GM04504 (cell line): ENCODE measurements at regions not wholly inside any gene's neighbourhood (a gene's known extent, or its start where the extent isn't known, plus 50 kb on each side); places are given as distances from the start of the nearest gene placed in this dataset.
"Not testable (repeated sequence)": the region's sequence is repeated elsewhere in the genome, so short reads cannot be mapped to it uniquely, and the experiment has no call there.

ENCODE experiments used
- DNase-seq: peaks from one replicate; pipeline ENCODE4 v3.0.0-alpha.2; 2012; ENCODE audit warnings: low read depth

DNA sequence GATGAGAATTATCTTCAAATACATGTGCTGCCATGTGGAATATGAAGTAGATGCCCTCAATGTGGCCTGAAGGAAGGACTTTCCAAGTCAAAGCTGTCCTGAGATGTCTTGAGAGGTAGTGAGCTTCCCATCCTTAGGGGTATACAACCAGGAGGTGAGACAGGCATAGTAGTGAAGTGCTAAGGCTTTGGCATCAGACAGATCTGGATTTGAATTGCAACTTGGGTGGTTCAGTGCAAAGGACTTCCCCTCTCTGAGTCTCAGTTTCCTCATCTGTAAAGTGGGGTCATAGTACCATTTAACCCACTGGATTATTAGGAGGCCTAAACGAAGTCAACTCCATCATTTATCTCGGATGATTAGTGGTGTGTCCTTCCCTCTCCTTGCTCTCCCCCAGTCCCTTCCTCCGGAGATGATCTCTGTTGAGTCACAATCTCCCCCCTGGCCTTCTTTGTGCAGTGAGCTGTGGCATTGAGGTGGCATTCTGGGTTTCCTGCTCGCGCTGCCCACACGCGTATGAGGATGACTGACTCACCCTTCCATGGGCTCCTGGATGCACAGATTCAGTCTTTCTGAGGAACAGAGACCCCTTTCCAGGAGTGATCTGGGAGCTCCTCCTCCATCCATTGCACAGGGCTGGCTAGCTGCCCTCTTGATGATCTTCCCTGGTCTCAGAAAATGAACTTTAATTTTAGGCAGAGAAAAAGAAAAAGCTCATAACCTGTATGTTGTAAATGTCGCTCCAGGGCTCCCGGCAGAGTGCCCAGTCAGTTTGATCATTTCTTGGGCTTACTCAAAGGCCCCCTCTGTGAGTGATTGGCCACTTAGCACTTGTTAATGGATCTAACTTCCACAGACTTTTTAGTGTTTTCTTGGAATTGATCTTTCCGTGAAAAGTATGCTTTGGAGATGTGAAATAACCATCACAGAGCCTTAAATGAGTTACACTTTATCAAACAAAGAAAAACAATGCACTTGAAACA is 354.6 kb downstream of the PTPRU start:
- no peak for DNase-seq

DNA sequence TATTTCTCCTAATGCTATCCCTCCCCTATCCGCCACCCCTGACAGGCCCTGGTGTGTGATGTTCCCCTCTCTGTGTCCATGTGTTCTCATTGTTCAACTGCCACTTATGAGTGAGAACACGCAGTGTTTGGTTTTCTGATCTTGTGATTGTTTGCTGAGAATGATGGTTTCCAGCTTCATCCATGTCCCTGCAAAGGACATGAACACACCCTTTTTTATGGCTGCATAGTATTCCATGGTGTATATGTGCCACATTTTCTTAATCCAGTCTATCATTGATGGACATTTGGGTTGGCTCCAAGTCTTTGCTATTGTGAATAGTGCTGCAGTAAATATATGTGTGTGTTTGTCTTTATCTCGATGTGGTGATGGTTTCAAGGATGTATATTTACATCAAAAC is 353.4 kb downstream of the PTPRU start:
- DNase-seq: not testable (repeated sequence)

- DNase-seq: no peak
These were observed 350.8 kb downstream of the PTPRU start for GRCh38 chr1:29586991-29587745.

- DNase-seq: no peak
These were observed 349.9 kb downstream of the PTPRU start for GRCh38 chr1:29586215-29586614.

DNA sequence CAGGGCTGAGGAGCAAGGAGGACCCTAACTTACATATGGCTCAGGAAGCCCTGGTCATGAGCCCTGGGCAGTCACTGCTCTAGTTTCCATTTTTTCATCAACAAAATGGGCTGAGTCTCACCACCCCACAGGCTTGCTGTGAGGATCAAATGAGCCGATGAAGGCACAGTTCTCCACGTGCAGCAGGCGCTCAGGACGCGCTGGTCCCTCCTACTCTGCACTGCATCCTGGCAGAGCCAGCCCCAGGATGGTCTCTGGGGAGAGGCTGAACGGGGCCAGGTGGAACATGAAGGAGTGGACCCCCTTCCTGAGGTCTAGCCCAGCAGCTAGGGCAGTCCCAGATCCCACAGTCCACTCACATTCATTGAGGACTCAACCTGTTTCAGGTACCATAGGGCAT is 349.3 kb downstream of the PTPRU start:
- DNase-seq: no peak

GRCh38 chr1:29585201-29585600 is 348.9 kb downstream of the PTPRU start:
- no peak for DNase-seq

GRCh38 chr1:29584776-29585175 is 348.5 kb downstream of the PTPRU start:
- DNase-seq: no peak

DNA sequence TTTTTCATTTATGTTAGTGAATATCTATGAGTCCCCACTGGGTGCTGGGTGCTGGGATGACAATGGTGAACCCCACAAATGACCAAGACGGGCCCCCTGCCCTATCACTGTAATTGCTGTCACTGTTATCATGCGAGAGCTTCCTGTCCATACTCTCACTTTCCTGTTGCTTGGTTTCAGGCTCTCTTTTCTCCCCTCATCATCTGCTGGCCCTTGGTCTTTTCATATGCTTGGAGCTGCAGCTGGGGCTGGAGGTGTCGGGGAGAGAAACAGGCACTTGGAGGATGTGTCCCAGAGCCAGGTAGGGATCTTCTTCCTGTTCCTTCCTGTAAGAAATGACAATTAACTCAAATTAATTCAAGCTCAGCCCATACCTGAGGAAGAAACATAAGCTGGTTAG is 348.0 kb downstream of the PTPRU start:
- no peak for DNase-seq

- DNase-seq: no peak
These were observed 347.4 kb downstream of the PTPRU start for GRCh38 chr1:29583727-29584126.

DNA sequence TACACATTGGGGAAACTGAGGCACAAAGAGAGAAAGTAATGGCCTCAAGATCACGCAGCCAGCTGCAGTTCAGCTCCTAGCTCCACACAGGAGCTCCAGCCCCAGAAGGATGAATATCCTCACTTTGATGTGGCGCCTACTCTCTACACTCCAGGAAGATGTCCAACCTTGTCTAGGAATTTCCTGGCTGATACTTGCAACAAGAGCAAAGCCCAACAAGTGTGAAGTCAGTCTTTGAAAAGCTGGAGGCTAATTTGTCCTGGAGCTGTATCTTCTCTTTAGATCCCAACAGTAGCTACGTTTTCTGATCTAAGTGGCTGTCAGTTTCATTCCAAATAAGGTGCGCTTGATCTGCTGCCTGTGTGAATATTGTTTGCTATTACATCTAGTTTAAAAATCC is 344.9 kb downstream of the PTPRU start:
- no peak for DNase-seq

- no peak for DNase-seq
These were observed 343.6 kb downstream of the PTPRU start for GRCh38 chr1:29579821-29580425.

- DNase-seq: no peak
These were observed 341.2 kb downstream of the PTPRU start for GRCh38 chr1:29577512-29577911.

DNA sequence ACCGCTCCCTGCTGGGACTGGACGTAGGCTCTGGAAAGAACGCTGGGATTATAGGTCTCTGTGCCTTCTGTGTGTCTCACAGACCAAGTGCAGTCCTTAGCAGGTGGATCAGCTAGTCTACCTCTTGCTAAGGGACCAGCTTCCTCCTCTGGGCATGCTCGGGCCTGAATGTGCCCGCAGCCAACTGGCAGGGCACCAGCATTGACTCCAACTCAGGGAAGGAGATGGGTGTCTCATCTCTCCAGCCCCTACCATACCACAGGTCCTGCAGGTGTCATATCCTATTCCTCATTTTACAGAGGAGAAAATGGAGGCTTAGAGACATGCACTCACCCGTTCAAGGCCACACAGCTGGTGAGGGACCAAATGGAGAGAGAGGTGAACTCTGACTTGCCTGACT is 340.2 kb downstream of the PTPRU start:
- no peak for DNase-seq

DNA sequence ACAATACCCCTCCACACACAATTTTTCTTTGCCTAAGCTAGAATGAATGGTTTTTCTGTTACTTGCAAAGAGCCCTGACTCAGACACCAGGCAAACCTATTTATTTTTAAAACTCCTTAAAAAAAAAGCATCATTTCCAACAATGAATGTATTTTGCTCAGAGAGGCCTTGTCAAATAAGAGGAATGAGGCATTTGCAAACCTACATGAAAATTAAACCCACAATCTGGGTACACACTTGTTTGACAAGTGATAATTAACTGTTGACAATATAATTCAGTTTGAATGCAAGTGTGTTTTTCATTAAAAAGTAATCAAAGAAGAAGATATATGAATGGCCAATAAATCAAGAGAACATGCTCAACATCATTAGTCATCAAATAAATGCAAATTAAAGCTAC is 339.5 kb downstream of the PTPRU start:
- DNase-seq: no peak

DNA sequence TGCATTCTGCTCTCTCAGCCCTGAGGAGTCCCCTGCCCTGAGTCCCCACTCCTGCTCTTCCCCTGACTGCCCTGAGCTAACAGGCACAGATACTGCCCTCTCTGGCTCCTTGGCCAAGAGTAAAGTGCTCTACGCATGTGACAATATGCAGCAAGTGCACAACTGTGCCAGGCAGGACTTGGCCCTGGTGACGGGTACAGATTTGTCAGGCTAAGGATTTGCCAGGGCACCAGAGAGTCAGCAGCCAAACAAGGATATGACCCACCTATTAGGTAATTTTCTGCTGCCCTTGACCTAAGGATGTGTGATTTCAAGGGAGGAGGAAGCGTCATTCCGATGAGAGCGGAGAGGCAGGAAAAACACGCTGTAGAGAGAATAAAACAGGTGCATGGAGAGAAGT is 339.0 kb downstream of the PTPRU start:
- DNase-seq: no peak

DNA sequence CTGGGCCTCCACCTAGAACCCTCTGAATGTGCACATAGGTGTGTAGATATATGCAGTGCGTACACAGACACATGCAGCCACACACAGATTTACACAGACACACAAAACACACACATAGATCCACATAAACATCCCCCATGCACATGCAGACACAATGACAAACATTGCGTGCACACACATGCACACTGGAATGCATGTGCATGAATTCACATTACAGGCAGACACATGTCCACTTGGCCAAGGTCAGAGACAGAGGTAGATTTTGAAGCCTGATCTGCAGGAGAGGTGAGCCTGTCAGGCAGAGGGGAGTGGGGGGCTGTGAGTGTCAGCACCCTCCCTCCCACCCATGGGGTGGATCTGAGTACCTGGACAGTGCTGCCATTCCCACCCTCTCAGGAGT is 338.5 kb downstream of the PTPRU start:
- DNase-seq: no peak

GRCh38 chr1:29569971-29570634 is 333.8 kb downstream of the PTPRU start:
- DNase-seq: peak; percentile 43

- DNase-seq: no peak
These were observed 330.9 kb downstream of the PTPRU start for GRCh38 chr1:29567257-29567656.

DNA sequence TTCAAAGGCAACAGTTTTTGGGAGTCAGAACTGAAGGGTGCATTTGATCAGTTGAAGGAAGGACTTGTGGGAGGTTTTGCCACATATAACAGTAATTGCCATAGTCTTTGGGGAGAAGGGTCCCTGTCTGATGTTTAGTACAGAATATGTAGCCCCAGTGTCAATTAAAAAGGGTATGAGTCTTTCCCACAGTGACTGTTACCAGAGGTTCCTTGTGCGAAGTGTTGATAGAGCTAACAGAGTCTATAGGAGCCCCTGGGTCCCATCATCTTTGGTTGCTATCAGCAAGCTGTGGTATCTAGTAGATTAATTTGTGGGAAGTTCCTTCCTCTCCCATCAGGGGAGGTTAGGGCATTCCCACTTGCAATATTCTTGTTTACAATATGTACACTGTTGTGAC is 329.2 kb downstream of the PTPRU start:
- DNase-seq: no peak

- no peak for DNase-seq
These were observed 327.2 kb downstream of the PTPRU start for GRCh38 chr1:29563571-29563970.

GRCh38 chr1:29563092-29563491 is 326.8 kb downstream of the PTPRU start:
- no peak for DNase-seq

DNA sequence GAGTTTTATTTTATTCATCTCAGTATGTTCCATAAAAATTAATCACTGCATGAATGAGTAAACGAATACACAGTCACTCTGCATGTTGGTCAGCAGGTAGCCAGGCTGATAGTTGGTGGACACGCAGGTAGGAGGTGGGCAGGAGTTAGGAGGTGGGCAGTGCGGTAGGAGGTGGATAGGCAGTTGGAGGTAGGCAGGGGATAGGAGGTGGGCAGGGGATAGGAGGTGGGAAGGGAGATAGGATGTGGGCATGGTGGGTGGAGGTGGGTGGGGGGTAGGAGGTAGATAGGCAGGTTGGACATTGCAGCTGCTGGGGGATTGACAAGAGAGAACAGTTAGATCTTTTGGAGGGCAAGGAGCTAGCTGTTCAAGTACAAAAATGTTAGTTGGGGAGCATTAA is 322.7 kb downstream of the PTPRU start:
- no peak for DNase-seq
